ENCODE measurements at regions not wholly inside any gene's neighbourhood (a gene's known extent, or its start where the extent isn't known, plus 50 kb on each side); places are given as distances from the start of the nearest gene placed in this dataset.

DNA sequence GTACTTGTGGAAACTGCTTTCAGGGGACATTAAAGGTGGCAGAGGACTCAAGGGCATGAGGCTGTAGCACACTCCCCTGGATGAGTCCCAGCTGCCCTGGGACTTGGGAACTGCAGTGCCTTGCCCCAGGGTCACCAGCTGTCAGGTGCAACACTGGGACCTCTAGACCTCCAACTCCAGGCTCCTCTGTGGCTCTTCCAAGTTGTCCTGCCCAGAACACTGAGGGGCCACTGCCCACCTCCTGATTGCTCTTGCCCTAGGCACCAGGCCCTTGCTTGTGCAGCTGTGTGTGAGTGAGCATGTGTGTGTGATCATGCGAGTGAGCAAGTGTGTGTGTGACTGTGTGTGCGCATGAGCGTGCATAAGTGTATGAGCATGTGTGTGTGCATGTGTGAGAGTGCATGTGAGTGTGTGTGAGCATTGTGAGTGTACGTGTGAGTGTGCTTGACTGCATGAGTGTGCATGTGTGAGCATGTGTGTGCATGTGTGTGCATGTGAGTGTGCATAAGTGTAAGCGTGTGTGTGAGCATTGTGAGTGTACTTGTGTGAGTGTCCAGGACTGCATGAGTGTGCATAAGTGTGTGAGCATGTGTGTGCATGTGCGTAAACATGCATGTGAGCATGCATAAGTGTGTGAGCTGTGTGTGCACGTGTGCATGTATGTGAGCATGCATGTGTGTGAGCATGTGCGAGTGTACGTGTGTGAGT, 301.5 kb downstream of the NDUFA10 start:
- TF ChIP-seq, protein P1, sequence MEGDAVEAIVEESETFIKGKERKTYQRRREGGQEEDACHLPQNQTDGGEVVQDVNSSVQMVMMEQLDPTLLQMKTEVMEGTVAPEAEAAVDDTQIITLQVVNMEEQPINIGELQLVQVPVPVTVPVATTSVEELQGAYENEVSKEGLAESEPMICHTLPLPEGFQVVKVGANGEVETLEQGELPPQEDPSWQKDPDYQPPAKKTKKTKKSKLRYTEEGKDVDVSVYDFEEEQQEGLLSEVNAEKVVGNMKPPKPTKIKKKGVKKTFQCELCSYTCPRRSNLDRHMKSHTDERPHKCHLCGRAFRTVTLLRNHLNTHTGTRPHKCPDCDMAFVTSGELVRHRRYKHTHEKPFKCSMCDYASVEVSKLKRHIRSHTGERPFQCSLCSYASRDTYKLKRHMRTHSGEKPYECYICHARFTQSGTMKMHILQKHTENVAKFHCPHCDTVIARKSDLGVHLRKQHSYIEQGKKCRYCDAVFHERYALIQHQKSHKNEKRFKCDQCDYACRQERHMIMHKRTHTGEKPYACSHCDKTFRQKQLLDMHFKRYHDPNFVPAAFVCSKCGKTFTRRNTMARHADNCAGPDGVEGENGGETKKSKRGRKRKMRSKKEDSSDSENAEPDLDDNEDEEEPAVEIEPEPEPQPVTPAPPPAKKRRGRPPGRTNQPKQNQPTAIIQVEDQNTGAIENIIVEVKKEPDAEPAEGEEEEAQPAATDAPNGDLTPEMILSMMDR (IDR thresholded peaks at IDR 0.05; ENCODE audit: low read depth, low read length, missing input control), result no peak
- no peak for TF ChIP-seq JUND (IDR thresholded peaks at IDR 0.05)
- no peak for TF ChIP-seq TAF1 (conservative IDR thresholded peaks at IDR 0.05)
- TF ChIP-seq RAD21 (IDR thresholded peaks at IDR 0.05), result no peak
- TF ChIP-seq, protein P2, sequence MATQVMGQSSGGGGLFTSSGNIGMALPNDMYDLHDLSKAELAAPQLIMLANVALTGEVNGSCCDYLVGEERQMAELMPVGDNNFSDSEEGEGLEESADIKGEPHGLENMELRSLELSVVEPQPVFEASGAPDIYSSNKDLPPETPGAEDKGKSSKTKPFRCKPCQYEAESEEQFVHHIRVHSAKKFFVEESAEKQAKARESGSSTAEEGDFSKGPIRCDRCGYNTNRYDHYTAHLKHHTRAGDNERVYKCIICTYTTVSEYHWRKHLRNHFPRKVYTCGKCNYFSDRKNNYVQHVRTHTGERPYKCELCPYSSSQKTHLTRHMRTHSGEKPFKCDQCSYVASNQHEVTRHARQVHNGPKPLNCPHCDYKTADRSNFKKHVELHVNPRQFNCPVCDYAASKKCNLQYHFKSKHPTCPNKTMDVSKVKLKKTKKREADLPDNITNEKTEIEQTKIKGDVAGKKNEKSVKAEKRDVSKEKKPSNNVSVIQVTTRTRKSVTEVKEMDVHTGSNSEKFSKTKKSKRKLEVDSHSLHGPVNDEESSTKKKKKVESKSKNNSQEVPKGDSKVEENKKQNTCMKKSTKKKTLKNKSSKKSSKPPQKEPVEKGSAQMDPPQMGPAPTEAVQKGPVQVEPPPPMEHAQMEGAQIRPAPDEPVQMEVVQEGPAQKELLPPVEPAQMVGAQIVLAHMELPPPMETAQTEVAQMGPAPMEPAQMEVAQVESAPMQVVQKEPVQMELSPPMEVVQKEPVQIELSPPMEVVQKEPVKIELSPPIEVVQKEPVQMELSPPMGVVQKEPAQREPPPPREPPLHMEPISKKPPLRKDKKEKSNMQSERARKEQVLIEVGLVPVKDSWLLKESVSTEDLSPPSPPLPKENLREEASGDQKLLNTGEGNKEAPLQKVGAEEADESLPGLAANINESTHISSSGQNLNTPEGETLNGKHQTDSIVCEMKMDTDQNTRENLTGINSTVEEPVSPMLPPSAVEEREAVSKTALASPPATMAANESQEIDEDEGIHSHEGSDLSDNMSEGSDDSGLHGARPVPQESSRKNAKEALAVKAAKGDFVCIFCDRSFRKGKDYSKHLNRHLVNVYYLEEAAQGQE (IDR thresholded peaks at IDR 0.05), result no peak
- TF ChIP-seq NR2F2 (IDR thresholded peaks at IDR 0.05), result no peak
- TF ChIP-seq, protein P3, sequence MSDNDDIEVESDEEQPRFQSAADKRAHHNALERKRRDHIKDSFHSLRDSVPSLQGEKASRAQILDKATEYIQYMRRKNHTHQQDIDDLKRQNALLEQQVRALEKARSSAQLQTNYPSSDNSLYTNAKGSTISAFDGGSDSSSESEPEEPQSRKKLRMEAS (IDR thresholded peaks at IDR 0.05), result no peak
- no peak for TF ChIP-seq FOXA1 (IDR thresholded peaks at IDR 0.05)
- TF ChIP-seq GABPA (IDR thresholded peaks at IDR 0.05 in 1 of 2, conservative IDR thresholded peaks at IDR 0.05 in 1 of 2), result no peak
- TF ChIP-seq FOXA2 (IDR thresholded peaks at IDR 0.05), result no peak
- TF ChIP-seq YY1 (IDR thresholded peaks at IDR 0.05), result no peak
- no peak for TF ChIP-seq SP1 (IDR thresholded peaks at IDR 0.05)
- TF ChIP-seq, protein P4, sequence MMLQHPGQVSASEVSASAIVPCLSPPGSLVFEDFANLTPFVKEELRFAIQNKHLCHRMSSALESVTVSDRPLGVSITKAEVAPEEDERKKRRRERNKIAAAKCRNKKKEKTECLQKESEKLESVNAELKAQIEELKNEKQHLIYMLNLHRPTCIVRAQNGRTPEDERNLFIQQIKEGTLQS (IDR thresholded peaks at IDR 0.05), result no peak
- no peak for TF ChIP-seq RXRA (IDR thresholded peaks at IDR 0.05)

Measured in liver (tissue), 3 donors.